ENCODE measurements at regions not wholly inside any gene's neighbourhood (a gene's known extent, or its start where the extent isn't known, plus 50 kb on each side); places are given as distances from the start of the nearest gene placed in this dataset.
"Not testable (repeated sequence)": the region's sequence is repeated elsewhere in the genome, so short reads cannot be mapped to it uniquely, and the experiment has no call there.

- DNase-seq (ENCODE audit: low read depth in 1 of 2, low spot score in 1 of 2), result no peak
These were observed 584.5 kb downstream of the ZEB2 start for GRCh38 chr2:143935482-143935752.

GRCh38 chr2:143934626-143935481 lies 585.1 kb downstream of the ZEB2 start:
- no peak for DNase-seq (ENCODE audit: low read depth in 1 of 2, low spot score in 1 of 2)

DNA sequence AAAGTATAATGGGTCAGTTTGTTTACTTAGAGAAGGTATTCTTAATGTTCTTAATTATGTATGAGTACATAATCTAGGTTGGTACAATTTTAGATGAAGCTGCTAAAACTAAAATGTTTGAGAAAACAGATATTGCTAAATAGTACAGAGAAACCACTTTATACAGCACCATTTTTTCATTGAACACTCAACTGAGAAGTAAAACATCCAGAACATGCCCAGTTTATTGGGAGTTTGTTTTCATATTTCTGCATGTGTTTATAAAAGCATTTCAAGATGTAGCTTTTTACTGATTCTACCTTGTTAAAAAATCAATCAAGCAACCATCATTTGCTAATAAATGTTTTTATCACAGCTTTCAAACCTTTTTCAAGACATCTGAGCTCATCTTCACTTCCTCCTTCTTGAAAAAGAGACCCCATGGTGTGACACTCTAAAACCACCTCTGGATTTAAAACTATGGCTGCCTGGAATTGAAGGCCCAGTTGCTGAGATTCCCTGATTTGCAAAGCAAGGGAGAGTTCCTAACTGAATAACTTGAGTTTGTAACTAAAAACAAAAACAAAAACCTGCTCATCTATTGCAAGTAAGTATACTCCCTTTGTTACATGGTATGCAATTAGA lies 585.9 kb downstream of the ZEB2 start:
- no peak for DNase-seq (ENCODE audit: low read depth in 1 of 2, low spot score in 1 of 2)

GRCh38 chr2:143930891-143931290 lies 589.0 kb downstream of the ZEB2 start:
- DNase-seq (ENCODE audit: low read depth in 1 of 2, low spot score in 1 of 2), result no peak

DNA sequence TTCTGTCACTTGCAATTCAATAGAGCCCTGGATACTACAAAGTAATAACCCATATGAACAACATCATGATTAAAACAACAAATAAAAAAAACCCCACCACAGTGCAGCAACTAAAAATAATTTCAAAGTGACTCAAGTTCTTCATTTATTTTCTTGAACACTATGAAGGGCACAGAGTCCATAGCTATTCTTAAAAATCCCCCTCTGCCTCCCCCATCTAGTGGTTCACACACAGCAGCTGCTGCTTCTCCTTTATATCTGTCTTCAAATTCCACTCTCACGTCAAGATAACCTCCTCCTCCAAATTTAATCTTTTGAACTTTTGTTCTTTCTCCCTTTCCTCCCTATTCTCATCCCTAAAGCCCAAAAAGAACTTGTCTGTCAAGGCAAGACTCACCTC lies 591.3 kb downstream of the ZEB2 start:
- no peak for DNase-seq (ENCODE audit: low read depth in 1 of 2, low spot score in 1 of 2)

DNA sequence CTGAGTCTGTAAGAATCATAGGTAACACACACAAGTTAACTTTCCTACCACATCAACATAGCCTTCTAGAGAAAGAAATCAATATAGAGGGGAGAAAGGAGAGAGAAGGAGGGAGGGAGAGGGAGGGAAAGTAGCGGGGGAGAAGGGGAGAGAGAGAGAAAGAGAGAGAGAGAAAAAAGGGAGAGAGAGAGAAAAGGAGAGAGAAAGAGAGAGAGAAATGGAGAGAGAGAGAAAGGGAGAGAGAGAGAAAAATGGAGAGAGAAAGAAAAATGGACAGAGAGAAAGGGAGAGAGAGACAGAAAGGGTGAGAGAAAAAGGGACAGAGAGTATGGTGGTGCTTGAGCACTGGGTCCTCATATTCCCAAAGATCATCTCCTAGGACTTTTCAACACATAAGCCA lies 591.7 kb downstream of the ZEB2 start:
- DNase-seq (ENCODE audit: low read depth in 1 of 2, low spot score in 1 of 2), result no peak

DNA sequence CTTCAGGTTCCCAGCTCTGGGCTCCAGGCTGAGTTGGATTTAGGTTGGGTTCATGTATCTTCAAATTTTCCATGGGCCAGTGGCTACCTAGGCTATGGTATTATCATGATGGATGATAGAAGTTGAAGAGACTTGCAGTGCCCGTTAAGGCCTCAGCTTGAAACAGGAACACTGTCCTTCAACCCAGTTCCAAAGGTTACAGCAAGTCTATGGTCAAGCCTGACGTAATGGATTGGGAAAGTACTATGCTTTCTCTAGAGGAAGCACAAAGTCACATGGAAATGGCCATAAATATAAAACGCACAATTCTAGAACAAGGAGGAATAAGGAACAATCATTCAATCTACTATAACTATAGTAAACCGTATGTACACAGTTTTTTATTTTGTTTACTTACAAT lies 593.2 kb downstream of the ZEB2 start:
- no peak for DNase-seq (ENCODE audit: low read depth in 1 of 2, low spot score in 1 of 2)

DNA sequence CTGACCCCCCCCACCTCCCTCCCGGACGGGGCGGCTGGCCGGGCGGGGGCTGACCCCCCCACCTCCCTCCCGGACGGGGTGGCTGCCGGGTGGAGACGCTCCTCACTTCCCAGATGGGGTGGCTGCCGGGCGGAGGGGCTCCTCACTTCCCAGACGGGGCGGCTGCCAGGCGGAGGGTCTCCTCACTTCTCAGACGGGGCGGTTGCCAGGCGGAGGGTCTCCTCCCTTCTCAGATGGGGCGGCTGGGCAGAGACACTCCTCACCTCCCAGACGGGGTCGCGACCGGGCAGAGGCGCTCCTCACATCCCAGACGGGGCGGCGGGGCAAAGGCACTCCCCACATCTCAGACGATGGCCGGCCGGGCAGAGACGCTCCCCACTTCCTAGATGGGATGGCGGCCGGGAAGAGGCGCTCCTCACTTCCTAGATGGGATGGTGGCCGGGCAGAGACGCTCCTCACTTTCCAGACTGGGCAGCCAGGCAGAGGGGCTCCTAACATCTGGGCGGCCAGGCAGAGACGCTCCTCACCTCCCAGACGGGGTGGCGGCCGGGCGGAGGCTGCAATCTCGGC lies 597.6 kb downstream of the ZEB2 start:
- DNase-seq (ENCODE audit: low read depth in 1 of 2, low spot score in 1 of 2), result not testable (repeated sequence)

DNA sequence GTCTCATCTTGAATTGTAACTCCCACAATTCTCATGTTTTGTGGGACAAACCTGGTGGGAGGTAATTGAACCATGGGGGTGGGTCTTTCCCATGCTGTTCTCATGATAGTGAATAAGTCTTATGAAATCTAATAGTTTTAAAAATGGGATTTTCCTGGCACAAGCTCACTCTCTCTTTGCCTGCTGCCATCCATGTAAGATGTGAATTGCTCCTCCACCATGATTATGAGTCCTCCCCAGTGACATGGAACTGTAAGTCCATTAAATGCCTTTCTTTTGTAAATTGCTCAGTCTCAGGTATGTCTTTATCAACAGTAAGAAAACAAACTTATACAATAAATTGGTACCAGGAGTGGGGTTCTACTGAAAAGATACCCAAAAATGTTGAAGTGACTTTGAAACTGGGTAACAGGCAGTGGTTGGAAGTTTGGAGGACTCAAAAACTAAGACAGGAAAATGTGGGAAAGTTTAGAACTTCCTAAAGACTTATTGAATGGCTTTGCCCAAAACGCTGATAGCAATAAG lies 601.4 kb downstream of the ZEB2 start:
- DNase-seq (ENCODE audit: low read depth in 1 of 2, low spot score in 1 of 2), result no peak

GRCh38 chr2:143916781-143917180 lies 603.1 kb downstream of the ZEB2 start:
- DNase-seq (ENCODE audit: low read depth in 1 of 2, low spot score in 1 of 2), result no peak

GRCh38 chr2:143909577-143910353 lies 610.2 kb downstream of the ZEB2 start:
- DNase-seq (ENCODE audit: low read depth in 1 of 2, low spot score in 1 of 2), result no peak

GRCh38 chr2:143908843-143909242 lies 611.1 kb downstream of the ZEB2 start:
- DNase-seq (ENCODE audit: low read depth in 1 of 2, low spot score in 1 of 2), result no peak

DNA sequence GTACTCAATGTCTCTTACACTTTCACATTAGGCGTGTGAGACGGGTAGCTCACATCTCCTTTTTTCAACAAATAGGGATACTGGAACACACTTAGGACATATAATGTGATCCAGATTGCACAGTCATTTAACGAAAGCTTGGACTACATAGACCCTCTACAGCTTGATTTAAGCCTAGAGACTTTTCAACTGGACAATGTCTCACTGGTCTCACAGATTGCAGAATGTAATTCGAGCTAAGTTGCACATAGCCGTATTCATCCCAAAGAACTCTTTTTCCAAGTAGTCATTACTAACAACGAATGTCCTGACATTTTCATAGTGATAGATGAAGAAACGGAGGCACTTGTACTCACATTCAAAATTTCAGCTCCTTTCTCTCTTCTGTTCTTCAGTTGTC lies 612.1 kb downstream of the ZEB2 start:
- DNase-seq (ENCODE audit: low read depth in 1 of 2, low spot score in 1 of 2), result no peak

DNA sequence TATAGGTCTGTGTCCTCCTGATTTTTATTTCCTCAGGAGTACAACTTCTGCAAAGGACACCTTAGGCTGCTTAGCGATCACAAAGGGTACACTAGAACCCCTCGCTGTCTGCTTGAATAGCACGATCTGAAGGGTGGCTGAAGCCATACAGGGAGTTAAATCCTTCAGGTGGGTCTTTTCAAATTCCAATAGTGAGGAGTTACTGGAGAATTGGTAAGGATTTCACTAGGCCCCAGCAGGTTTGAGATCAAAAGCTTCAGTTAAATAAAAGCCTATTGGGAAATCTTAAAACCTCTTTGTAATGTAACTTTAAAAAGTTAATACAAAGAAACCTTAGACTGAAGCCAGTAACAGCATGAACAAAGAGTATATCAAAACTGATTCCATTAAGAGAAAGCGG lies 613.1 kb downstream of the ZEB2 start:
- DNase-seq (ENCODE audit: low read depth in 1 of 2, low spot score in 1 of 2), result no peak

DNA sequence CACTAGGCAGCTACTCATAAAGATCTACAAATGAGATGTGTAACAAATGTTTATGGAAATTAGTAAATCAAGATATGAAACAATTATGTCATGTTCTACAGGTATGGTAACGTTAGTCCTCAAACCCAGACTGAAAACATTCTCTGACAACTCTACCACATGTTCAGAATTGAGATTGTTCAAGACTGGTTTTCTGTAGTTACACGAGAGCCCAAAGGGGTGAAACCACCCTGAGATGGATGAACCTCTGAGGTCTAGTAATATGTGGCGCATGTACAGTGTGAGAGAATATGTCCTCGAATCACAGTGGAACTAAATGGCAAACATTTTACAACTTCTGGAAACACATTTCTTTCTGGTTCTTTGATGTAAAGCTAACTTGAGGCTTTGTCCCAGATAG lies 614.3 kb downstream of the ZEB2 start:
- DNase-seq (ENCODE audit: low read depth in 1 of 2, low spot score in 1 of 2), result no peak

- no peak for DNase-seq (ENCODE audit: low read depth in 1 of 2, low spot score in 1 of 2)
These were observed 616.6 kb downstream of the ZEB2 start for GRCh38 chr2:143903172-143903856.

DNA sequence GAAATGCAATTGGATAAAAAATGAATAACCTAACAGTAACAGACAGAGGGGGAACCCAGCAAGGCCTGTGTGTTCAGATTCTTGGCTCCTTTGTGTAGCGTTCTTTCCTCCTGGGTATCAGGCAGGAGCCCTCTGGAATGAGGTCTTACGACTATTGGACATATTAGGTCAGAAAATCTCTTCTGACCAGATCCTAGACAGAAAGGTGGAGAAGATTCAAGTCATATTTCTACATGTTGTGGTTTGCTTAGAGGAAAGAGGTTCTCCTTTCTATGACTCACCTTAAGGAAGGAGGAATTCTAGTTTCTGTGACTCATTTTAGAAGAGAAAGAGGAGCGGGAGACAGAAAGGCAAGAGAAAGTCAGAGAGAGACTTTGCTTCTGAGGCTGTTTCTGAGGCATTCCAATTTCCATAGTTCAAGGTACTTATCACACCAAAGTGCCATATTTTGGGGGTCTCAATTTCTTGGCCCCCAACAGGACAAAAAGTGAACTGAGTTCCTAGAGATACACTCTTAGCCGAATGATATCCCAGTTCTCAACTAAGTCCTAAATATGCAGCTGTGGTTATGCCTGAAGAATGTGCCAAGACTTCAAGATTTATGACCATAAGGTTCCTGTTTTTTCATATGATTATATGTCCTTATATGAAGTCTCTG lies 618.6 kb downstream of the ZEB2 start:
- DNase-seq (ENCODE audit: low read depth in 1 of 2, low spot score in 1 of 2), result no peak

DNA sequence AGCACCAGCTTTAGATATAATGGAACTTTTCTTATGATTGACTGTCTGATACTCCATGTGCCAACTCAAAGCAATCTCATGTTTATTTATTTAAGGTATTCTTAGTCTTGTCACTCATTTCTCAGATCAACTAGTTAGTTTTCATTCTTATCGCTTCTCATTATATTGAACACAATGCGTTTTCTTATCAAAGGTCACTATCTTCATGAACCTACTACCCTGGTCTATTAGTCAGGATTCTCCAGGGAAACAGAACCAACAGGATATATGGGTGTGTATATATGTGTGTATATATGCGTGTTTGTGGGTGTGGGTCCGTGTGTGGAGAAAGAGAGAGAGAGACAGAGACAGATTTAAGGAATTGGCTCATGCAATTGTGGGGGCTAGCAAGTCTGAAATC lies 619.9 kb downstream of the ZEB2 start:
- no peak for DNase-seq (ENCODE audit: low read depth in 1 of 2, low spot score in 1 of 2)

DNA sequence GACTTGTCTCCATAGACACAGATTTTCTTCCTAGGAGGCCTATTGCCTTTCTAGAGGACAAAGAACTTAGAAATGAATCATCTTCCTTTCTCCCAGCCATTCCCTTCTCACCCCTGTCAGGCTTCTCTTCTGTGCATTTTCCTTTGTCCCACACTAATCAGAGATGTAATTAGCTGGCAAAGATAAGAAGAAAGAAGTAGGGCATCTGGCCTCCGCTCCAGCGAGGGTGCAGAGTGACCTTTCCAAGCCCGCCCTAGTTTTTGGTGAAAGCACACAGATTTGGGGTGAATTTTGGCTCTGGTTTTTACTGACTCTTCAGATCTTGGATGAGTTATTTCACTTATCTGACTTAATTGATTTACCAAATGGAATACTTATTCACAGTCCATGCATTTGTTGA lies 626.5 kb downstream of the ZEB2 start:
- DNase-seq (ENCODE audit: low read depth in 1 of 2, low spot score in 1 of 2), result no peak

- DNase-seq (ENCODE audit: low read depth in 1 of 2, low spot score in 1 of 2), result no peak
These were observed 628.0 kb downstream of the ZEB2 start for GRCh38 chr2:143891879-143892308.

GRCh38 chr2:143890798-143891197 lies 629.1 kb downstream of the ZEB2 start:
- DNase-seq (ENCODE audit: low read depth in 1 of 2, low spot score in 1 of 2), result no peak
